ENCODE measurements at regions not wholly inside any gene's neighbourhood (a gene's known extent, or its start where the extent isn't known, plus 50 kb on each side); places are given as distances from the start of the nearest gene placed in this dataset.

DNA sequence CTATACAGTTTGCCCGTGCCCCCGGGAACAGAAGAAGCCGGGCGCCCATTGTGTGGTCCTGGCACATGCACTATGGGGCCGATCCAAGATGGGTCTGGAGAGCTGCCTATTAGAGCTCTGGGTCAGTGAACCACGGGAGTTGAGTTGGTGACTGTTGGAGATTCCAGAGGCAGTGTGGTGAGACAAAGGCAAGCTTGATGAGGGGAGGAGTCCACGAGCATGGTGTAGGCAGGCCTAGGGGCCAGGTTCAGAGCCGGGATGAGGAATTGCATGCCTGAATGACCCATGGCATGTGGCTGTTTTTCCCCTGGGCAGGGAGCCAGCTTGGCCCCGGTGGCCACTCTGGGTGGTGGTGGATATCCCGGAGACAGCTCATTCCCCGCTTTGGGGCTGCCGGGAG, 84.4 kb upstream of the STC2 start:
- no peak for ATAC-seq (ENCODE audit: low FRiP score)
- TF ChIP-seq CTCF (IDR thresholded peaks at IDR 0.05): no peak

GRCh38 chr5:173411791-173412555, 83.8 kb upstream of the STC2 start:
- no peak for DNase-seq (ENCODE audit: low spot score)
- no peak for ATAC-seq (ENCODE audit: low FRiP score)

More for the DNA sequence above, 84.4 kb upstream of the STC2 start:
- no peak for DNase-seq (ENCODE audit: low spot score)

GRCh38 chr5:173410459-173411233, 82.4 kb upstream of the STC2 start:
- no peak for ATAC-seq (ENCODE audit: low FRiP score)
- no peak for TF ChIP-seq CTCF (IDR thresholded peaks at IDR 0.05)
- DNase-seq (ENCODE audit: low spot score): no peak

More at GRCh38 chr5:173411791-173412555, 83.8 kb upstream of the STC2 start:
- TF ChIP-seq CTCF (IDR thresholded peaks at IDR 0.05): no peak

DNA sequence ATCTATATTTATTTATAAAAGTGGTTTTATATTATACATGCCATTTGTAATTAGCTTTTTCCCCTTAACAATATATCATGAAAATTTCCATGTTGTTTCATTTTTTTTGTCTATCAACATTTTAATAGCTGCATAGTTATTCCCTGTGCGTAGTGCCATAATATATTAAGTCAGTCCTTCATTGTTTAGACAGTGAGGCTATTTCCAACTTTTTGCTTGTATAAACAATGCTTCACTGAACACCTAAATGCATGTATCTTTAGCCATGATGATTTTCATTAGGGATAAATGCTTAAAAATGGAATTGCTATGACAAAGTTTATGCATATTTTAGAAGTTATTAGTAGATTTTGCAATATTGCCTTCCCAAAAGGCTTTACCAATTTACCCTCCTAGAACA, 80.7 kb upstream of the STC2 start:
- DNase-seq (ENCODE audit: low spot score) (no peak), ATAC-seq (ENCODE audit: low FRiP score) (no peak)
- TF ChIP-seq CTCF (IDR thresholded peaks at IDR 0.05): no peak

- ATAC-seq (ENCODE audit: low FRiP score): no peak
- no peak for DNase-seq (ENCODE audit: low spot score)
- TF ChIP-seq CTCF (IDR thresholded peaks at IDR 0.05): no peak
Measured at GRCh38 chr5:173399851-173400250, 71.6 kb upstream of the STC2 start.

DNA sequence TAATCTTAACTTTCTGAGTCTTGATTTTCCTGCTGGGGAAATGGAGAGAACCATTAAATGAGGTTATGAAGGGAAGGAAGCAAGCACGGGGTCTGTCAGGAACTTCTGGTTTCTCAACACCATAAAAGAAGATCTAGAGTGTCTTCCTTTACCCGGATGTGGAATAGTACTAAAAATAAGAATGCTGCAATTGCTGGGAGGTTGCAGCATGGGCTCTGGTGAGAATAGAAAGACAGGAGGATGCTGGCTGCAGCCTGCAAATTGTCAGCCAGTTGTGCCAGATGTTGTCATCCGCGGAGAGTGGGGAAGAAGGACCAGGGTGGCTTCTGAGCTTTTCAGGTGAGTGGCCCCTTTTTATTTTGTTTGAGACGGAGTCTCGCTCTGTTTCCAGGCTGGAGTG, 69.3 kb upstream of the STC2 start:
- DNase-seq (ENCODE audit: low spot score) (no peak), ATAC-seq (ENCODE audit: low FRiP score) (no peak)
- no peak for TF ChIP-seq CTCF (IDR thresholded peaks at IDR 0.05)

Measured in omental fat pad (tissue), 3 donors.